ENCODE measurements at regions not wholly inside any gene's neighbourhood (a gene's known extent, or its start where the extent isn't known, plus 50 kb on each side); places are given as distances from the start of the nearest gene placed in this dataset.

DNA sequence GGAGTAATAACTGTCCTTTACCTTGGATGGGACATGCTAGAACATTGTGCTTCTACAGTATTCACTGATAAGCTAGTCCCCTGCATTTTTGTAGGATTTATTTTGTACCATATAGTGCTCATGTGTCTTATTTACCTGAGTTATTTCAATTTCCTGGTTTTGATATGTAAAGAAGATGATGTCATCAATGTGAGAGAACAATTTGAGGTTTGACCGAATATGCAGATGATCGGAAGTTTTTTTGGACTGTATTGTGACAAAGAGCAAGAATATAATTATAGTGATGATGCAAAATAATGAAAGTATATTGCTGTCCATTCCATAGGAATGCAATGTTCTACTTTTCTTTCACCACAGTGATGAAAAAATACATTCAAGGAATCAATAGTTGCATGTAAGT is 114.8 kb downstream of the RERGL start:
- ChIA-PET CTCF (interaction anchor here (0.6 kb wide), 1 partner anchor 1726 kb away, joined by 3 read pairs; no protein-coding TSS in a partner anchor), POLR2A (ENCODE audit: low non-redundant PET) (no interaction called here)
- no peak overlapping the region for H3K27ac ChIP-seq
- DNase-seq (ENCODE audit: low spot score), result no peak
- TF ChIP-seq CTCF (conservative IDR thresholded peaks at IDR 0.05; ENCODE audit: low read depth), result no peak

DNA sequence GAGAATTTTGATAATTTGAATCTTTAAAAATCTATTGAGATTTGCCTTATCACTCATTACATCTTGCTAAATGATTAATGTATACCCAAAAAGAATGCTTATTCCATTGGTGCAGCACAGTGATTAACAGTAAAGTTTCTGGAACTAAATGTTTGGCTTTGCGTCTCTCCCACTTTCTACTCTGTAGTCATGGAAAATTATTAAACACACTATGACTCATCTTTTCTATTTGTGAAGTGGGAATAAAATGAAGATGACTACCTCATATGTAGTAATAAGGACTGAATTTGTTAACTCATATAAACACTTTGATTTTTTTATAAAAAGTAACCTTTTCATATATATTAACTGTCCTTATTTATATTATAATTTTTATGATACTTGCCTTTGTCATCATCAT is 118.1 kb downstream of the RERGL start:
- DNase-seq (ENCODE audit: low spot score), result no peak
- H3K27ac ChIP-seq, result no peak overlapping the region
- no peak for TF ChIP-seq CTCF (conservative IDR thresholded peaks at IDR 0.05; ENCODE audit: low read depth)
- ChIA-PET CTCF (no interaction called here), POLR2A (ENCODE audit: low non-redundant PET) (no interaction called here)

DNA sequence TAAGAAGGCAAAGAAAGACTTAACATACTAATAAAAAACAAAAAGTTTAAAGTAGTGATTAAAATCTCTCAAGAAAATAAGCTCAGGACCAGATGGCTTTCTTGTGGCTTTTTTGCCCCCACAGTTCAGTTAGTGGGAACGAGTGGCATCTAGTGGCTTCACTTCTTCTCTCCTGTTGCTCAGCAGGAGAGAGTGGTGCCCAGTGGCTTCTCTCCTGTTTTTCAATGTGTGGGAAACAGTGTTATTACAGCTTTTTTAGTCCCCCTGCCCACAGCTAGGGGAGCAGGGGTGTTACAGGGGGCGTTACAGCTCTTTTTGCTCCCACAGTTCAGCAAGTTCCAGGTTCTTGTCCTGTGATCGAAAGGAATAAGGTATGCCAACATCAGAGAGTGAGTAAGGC is 135.2 kb downstream of the RERGL start:
- DNase-seq (ENCODE audit: low spot score), result no peak
- TF ChIP-seq CTCF (conservative IDR thresholded peaks at IDR 0.05; ENCODE audit: low read depth), result no peak
- ChIA-PET POLR2A (ENCODE audit: low non-redundant PET) (no interaction called here), CTCF (interaction anchor here (0.6 to 0.7 kb wide), 2 partner anchors 80 to 364 kb away, joined by 3 read pairs; no protein-coding TSS in a partner anchor)
- no peak overlapping the region for H3K27ac ChIP-seq

DNA sequence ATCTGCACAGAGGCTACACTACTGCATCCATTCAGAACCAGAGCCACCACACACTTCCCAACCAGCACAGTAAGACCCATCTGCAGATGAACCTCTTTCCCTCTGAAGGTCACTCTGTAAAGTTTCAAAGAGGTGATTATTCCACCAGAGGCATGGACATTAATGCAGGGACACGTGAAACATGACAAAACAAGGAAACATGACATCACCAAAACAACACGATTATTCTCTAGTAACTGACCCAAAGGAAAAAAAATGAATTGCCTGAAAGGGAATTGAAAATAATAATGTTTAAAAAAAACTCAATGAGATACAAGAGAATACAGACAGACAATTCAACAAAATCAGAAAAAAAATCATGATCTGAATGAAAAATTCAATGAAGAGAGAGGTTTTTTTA is 139.1 kb downstream of the RERGL start:
- ChIA-PET POLR2A (ENCODE audit: low non-redundant PET) (no interaction called here), CTCF (no interaction called here)
- no peak overlapping the region for H3K27ac ChIP-seq
- no peak for TF ChIP-seq CTCF (conservative IDR thresholded peaks at IDR 0.05; ENCODE audit: low read depth)
- DNase-seq (ENCODE audit: low spot score), result no peak

DNA sequence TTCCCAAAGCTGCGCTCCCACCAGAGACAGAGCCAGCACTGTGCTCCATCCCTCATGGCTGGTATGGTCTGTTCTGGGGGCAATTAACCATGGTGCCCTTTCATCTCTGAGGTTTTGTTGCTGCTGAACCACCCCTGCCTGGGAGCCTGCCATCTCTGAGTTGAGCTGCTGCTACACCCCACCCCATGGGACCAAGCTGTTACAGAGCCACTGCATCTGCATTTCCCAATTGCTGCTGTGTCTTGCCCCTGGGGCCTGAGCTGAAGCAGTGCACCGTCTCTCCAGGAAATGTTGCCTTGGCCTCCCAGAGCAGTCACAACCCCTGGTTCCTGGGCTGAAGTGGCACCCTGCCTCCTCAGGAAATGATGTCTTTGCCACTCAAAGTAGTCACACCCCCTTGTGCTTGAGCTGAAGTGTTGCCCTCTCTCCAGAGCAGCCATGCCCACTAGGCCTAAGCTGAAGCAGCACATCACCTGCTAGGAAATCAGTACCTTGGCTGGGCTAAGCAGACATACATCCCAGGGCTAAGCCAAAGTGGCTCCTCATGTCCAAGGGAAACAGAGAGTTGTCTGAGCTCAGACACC is 140.3 kb downstream of the RERGL start:
- no peak overlapping the region for H3K27ac ChIP-seq
- DNase-seq (ENCODE audit: low spot score), result no peak
- TF ChIP-seq CTCF (conservative IDR thresholded peaks at IDR 0.05; ENCODE audit: low read depth), result no peak
- POLR2A ChIA-PET (ENCODE audit: low non-redundant PET), result no interaction called here
- CTCF ChIA-PET, result no interaction called here

GRCh38 chr12:17928708-17929366 is 161.2 kb downstream of the RERGL start:
- H3K27ac ChIP-seq, result no peak overlapping the region
- no peak for TF ChIP-seq CTCF (conservative IDR thresholded peaks at IDR 0.05; ENCODE audit: low read depth)
- ChIA-PET CTCF (interaction anchor here (0.7 kb wide), 1 partner anchor 14 kb away, joined by 3 read pairs; no protein-coding TSS in a partner anchor), POLR2A (ENCODE audit: low non-redundant PET) (no interaction called here)
- DNase-seq (ENCODE audit: low spot score), result peak; percentile 57

Measured in RWPE1 (cell line).